A549 (cell line): ENCODE measurements at regions not wholly inside any gene's neighbourhood (a gene's known extent, or its start where the extent isn't known, plus 50 kb on each side); places are given as distances from the start of the nearest gene placed in this dataset.

Source experiments
- ATAC-seq, 2 experiments: fragments of 200-7000 bp in 1 of 2; fragments of >200 bp in 1 of 2; cut with Nextera tagmentation in 1 of 2; cut with Tn5 transposase in 1 of 2; 3 replicates each; pipeline versions ENCODE4 v1.8.0 to v1.9.1; 2018 to 2020; ENCODE audit warnings: mild to moderate bottlenecking in 1 of 2, moderate library complexity in 1 of 2
- CTCF ChIA-PET: fragments of 300-600 bp; sonication (Branson Sonifier 250); formaldehyde crosslinking; extraction: SDS; loops from one replicate; lab custom pipeline; 2021; ENCODE audit warnings: antibody characterized with exemption, inconsistent platforms; lab: Yijun Ruan, JAX
- POLR2A ChIA-PET: fragments of 350-600 bp; formaldehyde crosslinking; extraction: SDS; loops from one replicate; lab custom pipeline; 2021; ENCODE audit warnings: antibody characterized with exemption, inconsistent platforms; lab: Yijun Ruan, JAX
- DNase-seq, 2 experiments: peaks; one replicate each; pipeline versions ENCODE4 v3.0.0 to v3.0.0-alpha.2; 2011 to 2016; ENCODE audit warnings: low read depth in 1 of 2, low spot score in 1 of 2
- FAIRE-seq: peaks from 2 replicates; lab custom pipeline; 2011; peaks lifted over from hg19 to GRCh38; lab: Jason Lieb, UNC
- H3K27ac ChIP-seq, 2 experiments: fragments of >200 bp; sonication (Bioruptor Twin); formaldehyde crosslinking; 3 replicates each; pipeline ENCODE4 v1.5.1; 2016 to 2017
- H3K4me1 ChIP-seq: fragments of >200 bp; sonication (Bioruptor Twin); formaldehyde crosslinking; 3 replicates; pipeline ENCODE4 v1.6.1; 2016
- H3K4me2 ChIP-seq: fragments of >200 bp; sonication (Bioruptor Twin); formaldehyde crosslinking; 3 replicates; pipeline ENCODE4 v1.6.1; 2016
- H3K4me3 ChIP-seq: fragments of >200 bp; sonication (Bioruptor Twin); formaldehyde crosslinking; 3 replicates; pipeline ENCODE4 v1.5.1; 2016
- H3K9me3 ChIP-seq: fragments of >200 bp; sonication (Bioruptor Twin); formaldehyde crosslinking; 3 replicates; pipeline ENCODE4 v1.6.1; 2016
- BCL3 ChIP-seq: fragments of >200 bp; sonication (Bioruptor Twin); formaldehyde crosslinking; IDR thresholded peaks from 3 replicates; pipeline ENCODE4 v1.6.1; 2016
- CBX8 ChIP-seq: fragments of 200-600 bp; sonication (generic); IDR thresholded peaks from 2 replicates; pipeline ENCODE4 v1.6.1; 2016
- CTCF ChIP-seq: fragments of >200 bp; sonication (Bioruptor Twin); formaldehyde crosslinking; IDR thresholded peaks from 3 replicates; pipeline ENCODE4 v1.5.1; 2016
- E2F6 ChIP-seq: IDR thresholded peaks from 2 replicates; pipeline ENCODE4 v1.6.1; 2012; ENCODE audit warnings: low read depth, borderline replicate concordance
- ELK1 ChIP-seq: fragments of 150-350 bp; IDR thresholded peaks from 2 replicates; pipeline ENCODE4 v1.6.1; 2014; ENCODE audit warnings: low read depth, mild to moderate bottlenecking, low read length
- FOSL2 ChIP-seq, 2 experiments: fragments of 450-650 bp in 1 of 2; fragments of >200 bp in 1 of 2; sonication (Bioruptor Twin) in 1 of 2; formaldehyde crosslinking; IDR thresholded peaks; 2 replicates each; pipeline versions ENCODE4 v1.5.0 to v1.6.1; 2016 to 2020; ENCODE audit warnings: mild to moderate bottlenecking in 1 of 2, moderate library complexity in 1 of 2
- FOXS1 ChIP-seq: fragments of 250-450 bp; sonication (Bioruptor Pico); IDR thresholded peaks from 2 replicates; pipeline ENCODE4 v1.5.0; 2020; ENCODE audit warnings: mild to moderate bottlenecking, moderate library complexity
- GATA3 ChIP-seq: IDR thresholded peaks from 2 replicates; pipeline ENCODE4 v1.6.1; 2012; ENCODE audit warnings: borderline replicate concordance
- HDAC2 ChIP-seq: fragments of 200-600 bp; sonication (generic); IDR thresholded peaks from 2 replicates; pipeline ENCODE4 v1.6.1; 2016
- HES2 ChIP-seq: fragments of >200 bp; sonication (Bioruptor Twin); formaldehyde crosslinking; IDR thresholded peaks from 2 replicates; pipeline ENCODE4 v1.6.1; 2016
- HEYL ChIP-seq: fragments of 250-450 bp; sonication (Bioruptor Pico); IDR thresholded peaks from 2 replicates; pipeline ENCODE4 v1.8.0; 2021; ENCODE audit warnings: mild to moderate bottlenecking, moderate library complexity
- HMGXB4 ChIP-seq: fragments of 250-450 bp; sonication (Bioruptor Pico); IDR thresholded peaks from 2 replicates; pipeline ENCODE4 v1.5.0; 2021; ENCODE audit warnings: mild to moderate bottlenecking, moderate library complexity, borderline replicate concordance
- HOXB13 ChIP-seq: fragments of 250-450 bp; sonication (Bioruptor Pico); IDR thresholded peaks from 2 replicates; pipeline ENCODE4 v1.5.0; 2020; ENCODE audit warnings: low read depth, mild to moderate bottlenecking, moderate library complexity
- JUNB ChIP-seq: fragments of >200 bp; sonication (Bioruptor Twin); formaldehyde crosslinking; IDR thresholded peaks from 2 replicates; pipeline ENCODE4 v1.6.1; 2016
- KDM1A ChIP-seq: fragments of 200-600 bp; sonication (generic); IDR thresholded peaks from 2 replicates; pipeline ENCODE4 v1.6.1; 2016; ENCODE audit warnings: low read depth, mild to moderate bottlenecking
- KDM5A ChIP-seq: fragments of 200-600 bp; sonication (generic); IDR thresholded peaks from 2 replicates; pipeline ENCODE4 v1.6.1; 2016; ENCODE audit warnings: antibody characterized with exemption, mild to moderate bottlenecking
- MAFK ChIP-seq: fragments of 450-650 bp; IDR thresholded peaks from 2 replicates; pipeline ENCODE4 v1.6.1; 2014; ENCODE audit not compliant: partially characterized antibody
- MAZ ChIP-seq: fragments of 150-350 bp; IDR thresholded peaks from 2 replicates; pipeline ENCODE4 v1.6.1; 2014; ENCODE audit warnings: antibody characterized with exemption, low read depth, low read length, borderline replicate concordance
- NFE2L2 ChIP-seq: fragments of 150-350 bp; conservative IDR thresholded peaks from 2 replicates; pipeline ENCODE4 v1.6.1; 2014; ENCODE audit warnings: low read length
- NPAS2 ChIP-seq: fragments of 250-450 bp; sonication (Bioruptor Pico); IDR thresholded peaks from 2 replicates; pipeline ENCODE4 v1.8.0; 2022; ENCODE audit warnings: mild to moderate bottlenecking, moderate library complexity, borderline replicate concordance
- PHF8 ChIP-seq: fragments of 200-600 bp; sonication (generic); IDR thresholded peaks from 2 replicates; pipeline ENCODE4 v1.6.1; 2016; ENCODE audit warnings: low read depth, mild to moderate bottlenecking, antibody characterized with exemption, moderate library complexity, borderline replicate concordance
- POLR2A ChIP-seq: IDR thresholded peaks from 2 replicates; pipeline ENCODE4 v1.6.1; 2012; ENCODE audit warnings: mild to moderate bottlenecking, low read length
- POLR2AphosphoS2 ChIP-seq: conservative IDR thresholded peaks from 2 replicates; pipeline ENCODE4 v1.6.1; 2012; ENCODE audit warnings: low read length, improper control_type of control experiment, inconsistent platforms
- RARB ChIP-seq: fragments of 250-450 bp; sonication (Bioruptor Pico); IDR thresholded peaks from 2 replicates; pipeline ENCODE4 v1.8.0; 2021; ENCODE audit warnings: mild to moderate bottlenecking, moderate library complexity
- SMC3 ChIP-seq: fragments of >200 bp; sonication (Bioruptor Twin); formaldehyde crosslinking; IDR thresholded peaks from 3 replicates; pipeline ENCODE4 v1.6.1; 2018; ENCODE audit warnings: inconsistent platforms
- TP53 ChIP-seq: fragments of 250-450 bp; sonication (Bioruptor Pico); IDR thresholded peaks from 2 replicates; pipeline ENCODE4 v1.5.0; 2021; ENCODE audit warnings: mild to moderate bottlenecking, moderate library complexity
- ZC3H11A ChIP-seq: fragments of 450-650 bp; IDR thresholded peaks from 2 replicates; pipeline ENCODE4 v1.6.1; 2014; ENCODE audit warnings: antibody characterized with exemption, mild to moderate bottlenecking
- ZNF302 ChIP-seq: fragments of 250-450 bp; sonication (Bioruptor Pico); IDR thresholded peaks from 2 replicates; pipeline ENCODE4 v1.9.0; 2021; ENCODE audit warnings: inconsistent platforms, mild to moderate bottlenecking, moderate library complexity
- WGBS: methylation state at CpG from one replicate; pipeline ENCODE4 v1.1.6; 2017; ENCODE audit errors: missing lambda C conversion rate; 5-methylcytosine and 5-hydroxymethylcytosine counted together

- ChIA-PET POLR2A (no interaction called here), CTCF (no interaction called here)
- Histone ChIP-seq H3K27ac (no peak overlapping the region), H3K4me1 (no peaks in the 10 kb centered on the region), H3K4me2 (no peak overlapping the region), H3K9me3 (no peaks in the 10 kb centered on the region), H3K4me3 (no peak overlapping the region)
- ATAC-seq (no peak), DNase-seq (no peak), FAIRE-seq (no peak)
- no peak for TF ChIP-seq MAFK
- TF ChIP-seq ZC3H11A, result no peak
- TF ChIP-seq NFE2L2, result no peak
- no peak for TF ChIP-seq NPAS2 (CRISPR knock-in tag)
- TF ChIP-seq JUNB, result no peak
- TF ChIP-seq HOXB13 (CRISPR knock-in tag), result no peak
- no peak for TF ChIP-seq MAZ
- TF ChIP-seq ZNF302 (CRISPR knock-in tag), result no peak
- no peak for TF ChIP-seq RARB (CRISPR knock-in tag)
- TF ChIP-seq HES2, result no peak
- no peak for TF ChIP-seq POLR2AphosphoS2
- no peak for TF ChIP-seq HEYL (CRISPR knock-in tag)
- TF ChIP-seq E2F6, result no peak
- 0% methylated on average over 4 of the region's 7 CpGs for WGBS
Measured at GRCh38 chr18:76205906-76206305, 289.1 kb downstream of the ZNF516 start.

- H3K4me1 ChIP-seq, result no peaks in the 10 kb centered on the region
- H3K27ac ChIP-seq, result no peak overlapping the region
- ChIA-PET POLR2A (no interaction called here), CTCF (no interaction called here)
- TF ChIP-seq CBX8 (no peak), GATA3 (no peak), HMGXB4 (CRISPR knock-in tag) (no peak), HDAC2 (no peak), PHF8 (no peak), KDM1A (no peak), FOXS1 (CRISPR knock-in tag) (no peak), POLR2A (no peak), POLR2AphosphoS2 (no peak)
- no peaks in the 10 kb centered on the region for H3K9me3 ChIP-seq
- H3K4me2 ChIP-seq, result no peak overlapping the region
- FAIRE-seq (no peak), DNase-seq (no peak), ATAC-seq (no peak)
- 2% methylated on average over 6 of the region's 6 CpGs for WGBS
- no peak overlapping the region for H3K4me3 ChIP-seq
Measured at GRCh38 chr18:76203552-76203951, 291.5 kb downstream of the ZNF516 start.

- Histone ChIP-seq H3K4me1 (no peaks in the 10 kb centered on the region), H3K9me3 (no peaks in the 10 kb centered on the region), H3K4me3 (no peak overlapping the region), H3K27ac (no peak overlapping the region), H3K4me2 (no peak overlapping the region)
- ChIA-PET POLR2A (no interaction called here), CTCF (no interaction called here)
- FAIRE-seq (no peak), DNase-seq (no peak), ATAC-seq (no peak)
- WGBS, result 43% methylated on average over 2 of the region's 2 CpGs
- TF ChIP-seq HDAC2, result no peak
- TF ChIP-seq TP53 (CRISPR knock-in tag), result no peak
- no peak for TF ChIP-seq KDM5A
- TF ChIP-seq BCL3, result no peak
- TF ChIP-seq ELK1, result no peak
- no peak for TF ChIP-seq MAFK
- TF ChIP-seq SMC3, result no peak
- TF ChIP-seq POLR2AphosphoS2, result no peak
- no peak for TF ChIP-seq RARB (CRISPR knock-in tag)
- no peak for TF ChIP-seq HES2
- no peak for TF ChIP-seq FOSL2 (IDR thresholded peaks at IDR 0.05)
- no peak for TF ChIP-seq FOSL2 (CRISPR knock-in tag; IDR thresholded peaks at IDR 0.05)
- no peak for TF ChIP-seq CTCF
Measured at GRCh38 chr18:76202322-76202721, 292.7 kb downstream of the ZNF516 start.
